ENCODE measurements at regions not wholly inside any gene's neighbourhood (a gene's known extent, or its start where the extent isn't known, plus 50 kb on each side); places are given as distances from the start of the nearest gene placed in this dataset.

- POLR2A ChIA-PET (ENCODE audit: low non-redundant PET), result no interaction called here
- no peak for DNase-seq (ENCODE audit: low spot score)
- no peak for TF ChIP-seq CTCF (conservative IDR thresholded peaks at IDR 0.05; ENCODE audit: low read depth)
- CTCF ChIA-PET, result no interaction called here
- no peak overlapping the region for H3K27ac ChIP-seq
Measured at GRCh38 chr3:82308755-82309154, 547.3 kb upstream of the GBE1 start.

- CTCF ChIA-PET, result no interaction called here
Measured at GRCh38 chr3:82306189-82306588, 544.7 kb upstream of the GBE1 start.

GRCh38 chr3:82294609-82295008 is 533.2 kb upstream of the GBE1 start:
- ChIA-PET POLR2A (ENCODE audit: low non-redundant PET) (no interaction called here), CTCF (no interaction called here)
- DNase-seq (ENCODE audit: low spot score), result no peak
- H3K27ac ChIP-seq, result no peak overlapping the region
- TF ChIP-seq CTCF (conservative IDR thresholded peaks at IDR 0.05; ENCODE audit: low read depth), result no peak

More at GRCh38 chr3:82306189-82306588, 544.7 kb upstream of the GBE1 start:
- no peak for DNase-seq (ENCODE audit: low spot score)
- POLR2A ChIA-PET (ENCODE audit: low non-redundant PET), result no interaction called here
- no peak overlapping the region for H3K27ac ChIP-seq
- TF ChIP-seq CTCF (conservative IDR thresholded peaks at IDR 0.05; ENCODE audit: low read depth), result no peak

GRCh38 chr3:82293867-82294266 is 532.4 kb upstream of the GBE1 start:
- TF ChIP-seq CTCF (conservative IDR thresholded peaks at IDR 0.05; ENCODE audit: low read depth), result no peak
- ChIA-PET CTCF (no interaction called here), POLR2A (ENCODE audit: low non-redundant PET) (no interaction called here)
- DNase-seq (ENCODE audit: low spot score), result no peak
- H3K27ac ChIP-seq, result no peak overlapping the region

- no peak overlapping the region for H3K27ac ChIP-seq
- ChIA-PET POLR2A (ENCODE audit: low non-redundant PET) (no interaction called here), CTCF (no interaction called here)
- no peak for TF ChIP-seq CTCF (conservative IDR thresholded peaks at IDR 0.05; ENCODE audit: low read depth)
- no peak for DNase-seq (ENCODE audit: low spot score)
Measured at GRCh38 chr3:82293435-82293834, 532.0 kb upstream of the GBE1 start.

- DNase-seq (ENCODE audit: low spot score), result no peak
- CTCF ChIA-PET, result no interaction called here
- POLR2A ChIA-PET (ENCODE audit: low non-redundant PET), result no interaction called here
- no peak for TF ChIP-seq CTCF (conservative IDR thresholded peaks at IDR 0.05; ENCODE audit: low read depth)
- no peak overlapping the region for H3K27ac ChIP-seq
Measured at GRCh38 chr3:82287562-82287961, 526.1 kb upstream of the GBE1 start.

GRCh38 chr3:82281205-82281604 is 519.8 kb upstream of the GBE1 start:
- peak; percentile 0 for DNase-seq (ENCODE audit: low spot score)
- ChIA-PET CTCF (no interaction called here), POLR2A (ENCODE audit: low non-redundant PET) (no interaction called here)
- no peak for TF ChIP-seq CTCF (conservative IDR thresholded peaks at IDR 0.05; ENCODE audit: low read depth)
- H3K27ac ChIP-seq, result no peak overlapping the region

Measured in RWPE1 (cell line).